ENCODE measurements at regions not wholly inside any gene's neighbourhood (a gene's known extent, or its start where the extent isn't known, plus 50 kb on each side); places are given as distances from the start of the nearest gene placed in this dataset.

DNA sequence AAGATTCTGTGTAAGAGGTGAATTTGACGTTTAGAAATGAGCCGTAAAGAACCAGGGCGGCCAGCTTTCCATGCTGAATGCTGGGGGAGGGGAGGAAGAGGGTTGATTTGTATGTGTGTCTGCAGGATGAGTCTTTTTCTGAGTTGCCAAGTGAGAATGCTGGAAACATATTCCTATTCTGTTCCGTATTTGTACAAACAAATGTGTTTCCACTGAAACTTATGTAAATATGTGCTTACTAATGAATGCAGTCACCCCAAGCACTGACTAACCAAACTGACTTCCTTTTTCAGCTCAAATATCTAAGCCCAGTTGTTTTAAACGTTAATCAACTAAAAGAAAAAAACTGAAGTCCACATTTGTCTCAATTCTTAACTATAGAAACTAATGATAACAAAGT, 74.9 kb upstream of the APCDD1 start:
- TF ChIP-seq, protein P1, sequence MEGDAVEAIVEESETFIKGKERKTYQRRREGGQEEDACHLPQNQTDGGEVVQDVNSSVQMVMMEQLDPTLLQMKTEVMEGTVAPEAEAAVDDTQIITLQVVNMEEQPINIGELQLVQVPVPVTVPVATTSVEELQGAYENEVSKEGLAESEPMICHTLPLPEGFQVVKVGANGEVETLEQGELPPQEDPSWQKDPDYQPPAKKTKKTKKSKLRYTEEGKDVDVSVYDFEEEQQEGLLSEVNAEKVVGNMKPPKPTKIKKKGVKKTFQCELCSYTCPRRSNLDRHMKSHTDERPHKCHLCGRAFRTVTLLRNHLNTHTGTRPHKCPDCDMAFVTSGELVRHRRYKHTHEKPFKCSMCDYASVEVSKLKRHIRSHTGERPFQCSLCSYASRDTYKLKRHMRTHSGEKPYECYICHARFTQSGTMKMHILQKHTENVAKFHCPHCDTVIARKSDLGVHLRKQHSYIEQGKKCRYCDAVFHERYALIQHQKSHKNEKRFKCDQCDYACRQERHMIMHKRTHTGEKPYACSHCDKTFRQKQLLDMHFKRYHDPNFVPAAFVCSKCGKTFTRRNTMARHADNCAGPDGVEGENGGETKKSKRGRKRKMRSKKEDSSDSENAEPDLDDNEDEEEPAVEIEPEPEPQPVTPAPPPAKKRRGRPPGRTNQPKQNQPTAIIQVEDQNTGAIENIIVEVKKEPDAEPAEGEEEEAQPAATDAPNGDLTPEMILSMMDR (IDR thresholded peaks at IDR 0.05): no peak
- TF ChIP-seq POLR2AphosphoS5 (IDR thresholded peaks at IDR 0.05; ENCODE audit: low read depth, low read length) (no peak), TCF7L2 (IDR thresholded peaks at IDR 0.05; ENCODE audit: low read depth, low read length) (no peak)
- TF ChIP-seq, protein P2, sequence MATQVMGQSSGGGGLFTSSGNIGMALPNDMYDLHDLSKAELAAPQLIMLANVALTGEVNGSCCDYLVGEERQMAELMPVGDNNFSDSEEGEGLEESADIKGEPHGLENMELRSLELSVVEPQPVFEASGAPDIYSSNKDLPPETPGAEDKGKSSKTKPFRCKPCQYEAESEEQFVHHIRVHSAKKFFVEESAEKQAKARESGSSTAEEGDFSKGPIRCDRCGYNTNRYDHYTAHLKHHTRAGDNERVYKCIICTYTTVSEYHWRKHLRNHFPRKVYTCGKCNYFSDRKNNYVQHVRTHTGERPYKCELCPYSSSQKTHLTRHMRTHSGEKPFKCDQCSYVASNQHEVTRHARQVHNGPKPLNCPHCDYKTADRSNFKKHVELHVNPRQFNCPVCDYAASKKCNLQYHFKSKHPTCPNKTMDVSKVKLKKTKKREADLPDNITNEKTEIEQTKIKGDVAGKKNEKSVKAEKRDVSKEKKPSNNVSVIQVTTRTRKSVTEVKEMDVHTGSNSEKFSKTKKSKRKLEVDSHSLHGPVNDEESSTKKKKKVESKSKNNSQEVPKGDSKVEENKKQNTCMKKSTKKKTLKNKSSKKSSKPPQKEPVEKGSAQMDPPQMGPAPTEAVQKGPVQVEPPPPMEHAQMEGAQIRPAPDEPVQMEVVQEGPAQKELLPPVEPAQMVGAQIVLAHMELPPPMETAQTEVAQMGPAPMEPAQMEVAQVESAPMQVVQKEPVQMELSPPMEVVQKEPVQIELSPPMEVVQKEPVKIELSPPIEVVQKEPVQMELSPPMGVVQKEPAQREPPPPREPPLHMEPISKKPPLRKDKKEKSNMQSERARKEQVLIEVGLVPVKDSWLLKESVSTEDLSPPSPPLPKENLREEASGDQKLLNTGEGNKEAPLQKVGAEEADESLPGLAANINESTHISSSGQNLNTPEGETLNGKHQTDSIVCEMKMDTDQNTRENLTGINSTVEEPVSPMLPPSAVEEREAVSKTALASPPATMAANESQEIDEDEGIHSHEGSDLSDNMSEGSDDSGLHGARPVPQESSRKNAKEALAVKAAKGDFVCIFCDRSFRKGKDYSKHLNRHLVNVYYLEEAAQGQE (IDR thresholded peaks at IDR 0.05; ENCODE audit: insufficient read depth in 1 of 2, low read depth in 2 of 2, low read length in 1 of 2): no peak

Data from Panc1 (cell line).